Muscle of leg (tissue), 3 donors: ENCODE measurements at regions not wholly inside any gene's neighbourhood (a gene's known extent, or its start where the extent isn't known, plus 50 kb on each side); places are given as distances from the start of the nearest gene placed in this dataset.
A peak's percentile ranks its signal among the peaks of the same experiment; 100 is the strongest.

Experiments used
- DNase-seq: peaks from one replicate; pipeline ENCODE4 v3.0.0; 2013
- H3K27ac ChIP-seq: one replicate; pipeline ENCODE4 v1.5.1; 2013; ENCODE audit warnings: mild to moderate bottlenecking, low read length, control low read depth
- H3K27me3 ChIP-seq: one replicate; pipeline ENCODE4 v1.6.1; 2013; ENCODE audit warnings: low read length; ENCODE audit not compliant: control insufficient read depth, insufficient read depth
- H3K36me3 ChIP-seq: one replicate; pipeline ENCODE4 v1.6.1; 2013; ENCODE audit warnings: low read length; ENCODE audit not compliant: control insufficient read depth, insufficient read depth
- H3K4me1 ChIP-seq: one replicate; pipeline ENCODE4 v1.6.1; 2013; ENCODE audit warnings: low read length; ENCODE audit not compliant: control insufficient read depth, insufficient read depth
- H3K4me3 ChIP-seq: one replicate; pipeline ENCODE4 v1.5.1; 2013; ENCODE audit warnings: low read length, control low read depth
- H3K9me3 ChIP-seq: replicated peaks from 2 replicates; pipeline ENCODE4 v1.6.1; 2013; ENCODE audit warnings: low read depth, low read length; ENCODE audit not compliant: control insufficient read depth
- WGBS: methylation state at CpG from one replicate; pipeline ENCODE4 v1.1.5; 2013; ENCODE audit warnings: missing lambda C conversion rate; ENCODE audit not compliant: insufficient coverage; 5-methylcytosine and 5-hydroxymethylcytosine counted together

GRCh38 chr2:163541943-163542342 lies 193.9 kb downstream of the FIGN start:
- Histone ChIP-seq H3K27ac (no peak overlapping the region), H3K4me1 (no peaks in the 10 kb centered on the region), H3K27me3 (no peaks in the 10 kb centered on the region), H3K36me3 (no peaks in the 10 kb centered on the region), H3K4me3 (no peak overlapping the region), H3K9me3 (no peaks in the 10 kb centered on the region)
- no CpG with 5 or more reads among the region's 2 CpGs for WGBS
- no peak for DNase-seq

- H3K27me3 ChIP-seq, result no peaks in the 10 kb centered on the region
- WGBS, result 100% methylated on average over 1 of the region's 2 CpGs
Measured at GRCh38 chr2:163541495-163541894, 194.3 kb downstream of the FIGN start.

GRCh38 chr2:163528640-163529217 lies 207.1 kb downstream of the FIGN start:
- Histone ChIP-seq H3K27ac (no peak overlapping the region), H3K36me3 (no peaks in the 10 kb centered on the region), H3K9me3 (peaks cover 8% of the 10 kb centered on the region), H3K4me3 (no peak overlapping the region), H3K4me1 (no peaks in the 10 kb centered on the region), H3K27me3 (no peaks in the 10 kb centered on the region)
- no peak for DNase-seq
- no CpG with 5 or more reads among the region's 1 CpG for WGBS

More at GRCh38 chr2:163541495-163541894, 194.3 kb downstream of the FIGN start:
- Histone ChIP-seq H3K36me3 (no peaks in the 10 kb centered on the region), H3K4me1 (no peaks in the 10 kb centered on the region), H3K27ac (no peak overlapping the region), H3K9me3 (no peaks in the 10 kb centered on the region), H3K4me3 (no peak overlapping the region)
- no peak for DNase-seq

- Histone ChIP-seq H3K27ac (no peak overlapping the region), H3K27me3 (no peaks in the 10 kb centered on the region), H3K36me3 (no peaks in the 10 kb centered on the region), H3K4me3 (no peak overlapping the region), H3K4me1 (no peaks in the 10 kb centered on the region), H3K9me3 (peaks cover 11% of the 10 kb centered on the region)
- DNase-seq, result no peak
Measured at GRCh38 chr2:163527381-163527780, 208.4 kb downstream of the FIGN start.

GRCh38 chr2:163518762-163519161 lies 217.0 kb downstream of the FIGN start:
- WGBS, result 71% methylated on average over 1 of the region's 2 CpGs
- Histone ChIP-seq H3K27ac (no peak overlapping the region), H3K36me3 (no peaks in the 10 kb centered on the region), H3K9me3 (peaks cover 4% of the 10 kb centered on the region), H3K4me3 (no peak overlapping the region), H3K4me1 (no peaks in the 10 kb centered on the region), H3K27me3 (no peaks in the 10 kb centered on the region)
- DNase-seq, result no peak

GRCh38 chr2:163515836-163516235 lies 220.0 kb downstream of the FIGN start:
- no peak overlapping the region for H3K27ac ChIP-seq
- no peaks in the 10 kb centered on the region for H3K4me1 ChIP-seq
- DNase-seq, result no peak

GRCh38 chr2:163505281-163505680 lies 230.5 kb downstream of the FIGN start:
- WGBS, result no CpG with 5 or more reads among the region's 3 CpGs
- no peaks in the 10 kb centered on the region for H3K4me1 ChIP-seq
- H3K4me3 ChIP-seq, result no peak overlapping the region
- H3K27ac ChIP-seq, result no peak overlapping the region
- no peaks in the 10 kb centered on the region for H3K9me3 ChIP-seq
- H3K36me3 ChIP-seq, result no peaks in the 10 kb centered on the region
- H3K27me3 ChIP-seq, result no peaks in the 10 kb centered on the region
- DNase-seq, result peak; percentile 1

More at GRCh38 chr2:163515836-163516235, 220.0 kb downstream of the FIGN start:
- no peak overlapping the region for H3K4me3 ChIP-seq
- no peaks in the 10 kb centered on the region for H3K9me3 ChIP-seq
- H3K36me3 ChIP-seq, result no peaks in the 10 kb centered on the region
- H3K27me3 ChIP-seq, result no peaks in the 10 kb centered on the region

GRCh38 chr2:163493359-163494298 lies 242.2 kb downstream of the FIGN start:
- H3K27me3 ChIP-seq, result no peaks in the 10 kb centered on the region
- no peak overlapping the region for H3K27ac ChIP-seq
- 42% methylated on average over 2 of the region's 13 CpGs for WGBS
- H3K36me3 ChIP-seq, result no peaks in the 10 kb centered on the region
- H3K4me3 ChIP-seq, result no peak overlapping the region
- DNase-seq, result no peak
- no peaks in the 10 kb centered on the region for H3K4me1 ChIP-seq
- peaks cover 3% of the 10 kb centered on the region for H3K9me3 ChIP-seq

- H3K27me3 ChIP-seq, result no peaks in the 10 kb centered on the region
- no peaks in the 10 kb centered on the region for H3K4me1 ChIP-seq
- H3K4me3 ChIP-seq, result no peak overlapping the region
- no CpG with 5 or more reads among the region's 2 CpGs for WGBS
- no peak for DNase-seq
- no peak overlapping the region for H3K27ac ChIP-seq
- no peaks in the 10 kb centered on the region for H3K9me3 ChIP-seq
- H3K36me3 ChIP-seq, result no peaks in the 10 kb centered on the region
Measured at GRCh38 chr2:163491850-163492249, 244.0 kb downstream of the FIGN start.

- Histone ChIP-seq H3K4me3 (no peak overlapping the region), H3K9me3 (no peaks in the 10 kb centered on the region), H3K4me1 (no peaks in the 10 kb centered on the region), H3K27ac (no peak overlapping the region), H3K27me3 (no peaks in the 10 kb centered on the region), H3K36me3 (no peaks in the 10 kb centered on the region)
- WGBS, result 0% methylated on average over 3 of the region's 3 CpGs
- DNase-seq, result peak; percentile 68
Measured at GRCh38 chr2:163490281-163490680, 245.5 kb downstream of the FIGN start.
